ENCODE measurements at regions not wholly inside any gene's neighbourhood (a gene's known extent, or its start where the extent isn't known, plus 50 kb on each side); places are given as distances from the start of the nearest gene placed in this dataset.

GRCh38 chr16:51710905-51711563 lies 560.0 kb upstream of the SALL1 start:
- Histone ChIP-seq H3K4me3 (no peak overlapping the region), H3K9me3 (peaks cover 0 to 12% of the 10 kb centered on the region in 2 donors), H3K36me3 (no peaks in the 10 kb centered on the region), H3K4me1 (no peaks in the 10 kb centered on the region), H3K27ac (no peak overlapping the region), H3K27me3 (no peaks in the 10 kb centered on the region)
- TF ChIP-seq, protein P1, sequence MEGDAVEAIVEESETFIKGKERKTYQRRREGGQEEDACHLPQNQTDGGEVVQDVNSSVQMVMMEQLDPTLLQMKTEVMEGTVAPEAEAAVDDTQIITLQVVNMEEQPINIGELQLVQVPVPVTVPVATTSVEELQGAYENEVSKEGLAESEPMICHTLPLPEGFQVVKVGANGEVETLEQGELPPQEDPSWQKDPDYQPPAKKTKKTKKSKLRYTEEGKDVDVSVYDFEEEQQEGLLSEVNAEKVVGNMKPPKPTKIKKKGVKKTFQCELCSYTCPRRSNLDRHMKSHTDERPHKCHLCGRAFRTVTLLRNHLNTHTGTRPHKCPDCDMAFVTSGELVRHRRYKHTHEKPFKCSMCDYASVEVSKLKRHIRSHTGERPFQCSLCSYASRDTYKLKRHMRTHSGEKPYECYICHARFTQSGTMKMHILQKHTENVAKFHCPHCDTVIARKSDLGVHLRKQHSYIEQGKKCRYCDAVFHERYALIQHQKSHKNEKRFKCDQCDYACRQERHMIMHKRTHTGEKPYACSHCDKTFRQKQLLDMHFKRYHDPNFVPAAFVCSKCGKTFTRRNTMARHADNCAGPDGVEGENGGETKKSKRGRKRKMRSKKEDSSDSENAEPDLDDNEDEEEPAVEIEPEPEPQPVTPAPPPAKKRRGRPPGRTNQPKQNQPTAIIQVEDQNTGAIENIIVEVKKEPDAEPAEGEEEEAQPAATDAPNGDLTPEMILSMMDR (IDR thresholded peaks at IDR 0.05), result no peak
- DNase-seq (ENCODE audit: low spot score), result no peak

- H3K9me3 ChIP-seq, result peaks cover 0 to 15% of the 10 kb centered on the region in 2 donors
- no peak overlapping the region for H3K27ac ChIP-seq
- no peaks in the 10 kb centered on the region for H3K27me3 ChIP-seq
- DNase-seq (ENCODE audit: low spot score), result no peak
- no peaks in the 10 kb centered on the region for H3K4me1 ChIP-seq
- no peaks in the 10 kb centered on the region for H3K36me3 ChIP-seq
- TF ChIP-seq, protein P1 (IDR thresholded peaks at IDR 0.05), result no peak
- no peak overlapping the region for H3K4me3 ChIP-seq
Measured at GRCh38 chr16:51710186-51710585, 559.1 kb upstream of the SALL1 start.

DNA sequence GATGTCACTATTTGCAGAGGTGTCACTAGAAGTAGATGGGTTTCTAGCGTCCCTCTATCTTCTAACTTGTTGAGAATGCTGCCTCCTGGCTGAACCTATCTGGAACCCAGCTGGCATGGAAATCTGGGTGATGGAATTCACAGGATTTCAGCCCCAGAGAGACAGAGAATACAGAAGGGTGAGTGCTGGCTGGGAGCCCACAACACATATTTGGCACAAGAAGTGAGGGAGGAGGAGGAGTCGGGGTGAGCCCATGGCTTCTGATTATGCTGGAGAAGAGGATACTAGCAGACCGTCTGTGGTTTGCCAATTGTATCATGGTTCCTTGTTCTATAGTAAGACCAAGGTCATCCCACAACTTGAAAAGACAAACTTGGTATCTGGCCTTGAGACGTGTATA lies 557.8 kb upstream of the SALL1 start:
- no peak for DNase-seq (ENCODE audit: low spot score)
- peaks cover 0 to 10% of the 10 kb centered on the region in 2 donors for H3K9me3 ChIP-seq
- no peak overlapping the region for H3K27ac ChIP-seq
- no peaks in the 10 kb centered on the region for H3K36me3 ChIP-seq
- H3K4me3 ChIP-seq, result no peak overlapping the region
- H3K4me1 ChIP-seq, result no peaks in the 10 kb centered on the region
- TF ChIP-seq, protein P1 (IDR thresholded peaks at IDR 0.05), result no peak
- H3K27me3 ChIP-seq, result no peaks in the 10 kb centered on the region

- H3K4me3 ChIP-seq, result no peak overlapping the region
- no peak for DNase-seq (ENCODE audit: low spot score)
- no peaks in the 10 kb centered on the region for H3K4me1 ChIP-seq
- TF ChIP-seq, protein P1 (IDR thresholded peaks at IDR 0.05), result no peak
- H3K27ac ChIP-seq, result no peak overlapping the region
- H3K36me3 ChIP-seq, result no peaks in the 10 kb centered on the region
- H3K27me3 ChIP-seq, result no peaks in the 10 kb centered on the region
- H3K9me3 ChIP-seq, result peaks cover 0 to 10% of the 10 kb centered on the region in 2 donors
Measured at GRCh38 chr16:51707666-51708065, 556.6 kb upstream of the SALL1 start.

DNA sequence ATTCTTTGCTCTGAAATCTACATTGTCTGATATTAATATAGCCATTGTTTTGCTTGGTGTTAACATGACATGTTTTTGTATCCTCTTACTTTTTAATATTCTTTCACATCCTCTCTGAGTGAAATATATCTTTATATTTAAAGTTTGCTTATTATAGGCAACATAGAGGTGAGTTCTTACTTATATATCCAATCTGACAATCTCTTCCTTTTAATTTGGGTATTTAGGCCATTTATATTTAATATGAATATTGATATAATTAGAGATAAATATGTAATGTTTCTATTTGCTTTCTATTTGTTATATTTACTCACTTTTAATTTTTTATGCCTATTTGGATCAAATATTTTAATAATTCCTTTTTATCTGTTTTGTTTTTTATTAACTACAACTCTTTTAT lies 554.1 kb upstream of the SALL1 start:
- H3K4me3 ChIP-seq, result no peak overlapping the region
- no peaks in the 10 kb centered on the region for H3K27me3 ChIP-seq
- no peaks in the 10 kb centered on the region for H3K36me3 ChIP-seq
- H3K4me1 ChIP-seq, result no peaks in the 10 kb centered on the region
- DNase-seq (ENCODE audit: low spot score), result no peak
- TF ChIP-seq, protein P1 (IDR thresholded peaks at IDR 0.05), result no peak
- peaks cover 0 to 10% of the 10 kb centered on the region in 2 donors for H3K9me3 ChIP-seq
- no peak overlapping the region for H3K27ac ChIP-seq

- Histone ChIP-seq H3K9me3 (peaks cover 0 to 10% of the 10 kb centered on the region in 2 donors), H3K36me3 (no peaks in the 10 kb centered on the region), H3K4me1 (no peaks in the 10 kb centered on the region), H3K27me3 (no peaks in the 10 kb centered on the region), H3K4me3 (no peak overlapping the region), H3K27ac (no peak overlapping the region)
- DNase-seq (ENCODE audit: low spot score), result no peak
- TF ChIP-seq, protein P1 (IDR thresholded peaks at IDR 0.05), result no peak
Measured at GRCh38 chr16:51701025-51701424, 550.0 kb upstream of the SALL1 start.
